Uterus (tissue), 3 donors: ENCODE measurements at regions not wholly inside any gene's neighbourhood (a gene's known extent, or its start where the extent isn't known, plus 50 kb on each side); places are given as distances from the start of the nearest gene placed in this dataset.

Source experiments
- DNase-seq, 2 donors: peaks; one replicate each; pipeline ENCODE4 v3.0.0-alpha.2; 2019 to 2020
- H3K27ac ChIP-seq, 2 donors: fragments of 200-600 bp; sonication (generic); 1 replicate in 1 of 2; 2 replicates in 1 of 2; pipeline ENCODE4 v1.5.1; 2016 to 2018
- H3K27me3 ChIP-seq, 2 donors: fragments of 200-600 bp; sonication (generic); one replicate each; pipeline ENCODE4 v1.5.1; 2018 to 2019; ENCODE audit warnings: control low read depth in 1 of 2
- H3K36me3 ChIP-seq, 2 donors: fragments of 200-600 bp; sonication (generic); one replicate each; pipeline ENCODE4 v1.5.1; 2019; ENCODE audit warnings: control low read depth in 1 of 2
- H3K4me1 ChIP-seq, 2 donors: fragments of 200-600 bp; sonication (generic); one replicate each; pipeline ENCODE4 v1.5.1; 2018 to 2019; ENCODE audit warnings: control low read depth in 1 of 2
- H3K4me3 ChIP-seq, 2 donors: fragments of 200-600 bp; sonication (generic); 1 replicate in 1 of 2; 2 replicates in 1 of 2; pipeline ENCODE4 v1.5.1; 2018 to 2019; ENCODE audit warnings: mild to moderate bottlenecking in 1 of 2
- H3K9me3 ChIP-seq, 2 donors: fragments of 200-600 bp; sonication (generic); one replicate each; pipeline ENCODE4 v1.5.1; 2019; ENCODE audit warnings: control low read depth in 1 of 2
- CTCF ChIP-seq, 4 experiments: fragments of 200-600 bp in 2 of 4; fragments of 450-650 bp in 2 of 4; sonication (generic) in 2 of 4; IDR thresholded peaks; one replicate each; pipeline ENCODE4 v1.5.1; 2016 to 2019; ENCODE audit warnings: antibody characterized with exemption in 4 of 4, mild to moderate bottlenecking in 2 of 4, moderate library complexity in 1 of 4
- POLR2A ChIP-seq, 2 donors: fragments of 450-650 bp; IDR thresholded peaks; one replicate each; pipeline ENCODE4 v1.6.1; 2016; ENCODE audit warnings: antibody characterized with exemption in 2 of 2, mild to moderate bottlenecking in 1 of 2, moderate library complexity in 1 of 2
- intact Hi-C: fragments of 100-400 bp; cut with DNase I; formaldehyde crosslinking; loops from one replicate; pipeline ENCODE4 v1.15.1; 2023; ENCODE audit warnings: low total_unique reads
- donor health status: DM: yes; HTN: yes; CAD: no.

GRCh38 chr18:8976606-8977005, 125.9 kb upstream of the NDUFV2 start:
- intact Hi-C loops, result no loop called here
- H3K27me3 ChIP-seq, result no peaks in the 10 kb centered on the region
- TF ChIP-seq CTCF (IDR thresholded peaks at IDR 0.05), result no peak
- TF ChIP-seq POLR2A (IDR thresholded peaks at IDR 0.05), result no peak
- DNase-seq, result no peak
- H3K4me3 ChIP-seq, result no peak overlapping the region
- no peaks in the 10 kb centered on the region for H3K9me3 ChIP-seq
- H3K27ac ChIP-seq, result no peak overlapping the region
- H3K36me3 ChIP-seq, result no peaks in the 10 kb centered on the region
- no peaks in the 10 kb centered on the region for H3K4me1 ChIP-seq

- no peak overlapping the region for H3K4me3 ChIP-seq
- intact Hi-C loops, result no loop called here
- no peaks in the 10 kb centered on the region for H3K9me3 ChIP-seq
- DNase-seq, result no peak
- H3K36me3 ChIP-seq, result no peaks in the 10 kb centered on the region
- H3K4me1 ChIP-seq, result no peaks in the 10 kb centered on the region
- H3K27ac ChIP-seq, result no peak overlapping the region
- no peaks in the 10 kb centered on the region for H3K27me3 ChIP-seq
- TF ChIP-seq CTCF (IDR thresholded peaks at IDR 0.05) (no peak), POLR2A (IDR thresholded peaks at IDR 0.05) (no peak)
These were observed 125.3 kb upstream of the NDUFV2 start for GRCh38 chr18:8977166-8977565.

GRCh38 chr18:8977701-8978100, 124.8 kb upstream of the NDUFV2 start:
- no peaks in the 10 kb centered on the region for H3K9me3 ChIP-seq
- intact Hi-C loops, result no loop called here

GRCh38 chr18:8978394-8978793, 124.1 kb upstream of the NDUFV2 start:
- intact Hi-C loops, result no loop called here
- Histone ChIP-seq H3K4me1 (no peaks in the 10 kb centered on the region), H3K27me3 (no peaks in the 10 kb centered on the region), H3K36me3 (no peaks in the 10 kb centered on the region), H3K27ac (no peak overlapping the region), H3K4me3 (no peak overlapping the region), H3K9me3 (no peaks in the 10 kb centered on the region)
- no peak for DNase-seq
- TF ChIP-seq POLR2A (IDR thresholded peaks at IDR 0.05), result no peak
- no peak for TF ChIP-seq CTCF (IDR thresholded peaks at IDR 0.05)

More at GRCh38 chr18:8977701-8978100, 124.8 kb upstream of the NDUFV2 start:
- Histone ChIP-seq H3K27ac (no peak overlapping the region), H3K27me3 (no peaks in the 10 kb centered on the region), H3K4me3 (no peak overlapping the region), H3K36me3 (no peaks in the 10 kb centered on the region), H3K4me1 (no peaks in the 10 kb centered on the region)
- no peak for DNase-seq
- TF ChIP-seq CTCF (IDR thresholded peaks at IDR 0.05) (no peak), POLR2A (IDR thresholded peaks at IDR 0.05) (no peak)

- no peak overlapping the region for H3K27ac ChIP-seq
- no peak for DNase-seq
These were observed 123.1 kb upstream of the NDUFV2 start for GRCh38 chr18:8979258-8979988.

More at GRCh38 chr18:8979258-8979988, 123.1 kb upstream of the NDUFV2 start:
- H3K27me3 ChIP-seq, result no peaks in the 10 kb centered on the region
- no peaks in the 10 kb centered on the region for H3K36me3 ChIP-seq
- H3K4me1 ChIP-seq, result no peaks in the 10 kb centered on the region
- intact Hi-C loops, result no loop called here
- no peak for TF ChIP-seq POLR2A (IDR thresholded peaks at IDR 0.05)
- no peak for TF ChIP-seq CTCF (IDR thresholded peaks at IDR 0.05)
- H3K9me3 ChIP-seq, result no peaks in the 10 kb centered on the region
- no peak overlapping the region for H3K4me3 ChIP-seq
